Keratinocyte (primary cell): ENCODE measurements at regions not wholly inside any gene's neighbourhood (a gene's known extent, or its start where the extent isn't known, plus 50 kb on each side); places are given as distances from the start of the nearest gene placed in this dataset.

Source experiments
- EZH2 ChIP-seq: IDR thresholded peaks from one replicate; pipeline ENCODE4 v1.6.1; 2012; ENCODE audit warnings: inconsistent platforms, mild to moderate bottlenecking, low read length, moderate library complexity
- TF ChIP-seq, protein P1 (sequence below), 3 experiments: IDR thresholded peaks in 1 of 3; conservative IDR thresholded peaks in 1 of 3; optimal IDR thresholded peaks in 1 of 3; 2 replicates in 2 of 3; 3 replicates in 1 of 3; pipeline versions ENCODE3 to v1.5.1; 2011; ENCODE audit warnings: low read length in 3 of 3, mild to moderate bottlenecking in 3 of 3, moderate library complexity in 2 of 3, control low read depth in 1 of 3, inconsistent platforms in 1 of 3; ENCODE audit not compliant: insufficient read depth in 2 of 3; ENCODE audit errors: extremely low read depth in 1 of 3

DNA sequence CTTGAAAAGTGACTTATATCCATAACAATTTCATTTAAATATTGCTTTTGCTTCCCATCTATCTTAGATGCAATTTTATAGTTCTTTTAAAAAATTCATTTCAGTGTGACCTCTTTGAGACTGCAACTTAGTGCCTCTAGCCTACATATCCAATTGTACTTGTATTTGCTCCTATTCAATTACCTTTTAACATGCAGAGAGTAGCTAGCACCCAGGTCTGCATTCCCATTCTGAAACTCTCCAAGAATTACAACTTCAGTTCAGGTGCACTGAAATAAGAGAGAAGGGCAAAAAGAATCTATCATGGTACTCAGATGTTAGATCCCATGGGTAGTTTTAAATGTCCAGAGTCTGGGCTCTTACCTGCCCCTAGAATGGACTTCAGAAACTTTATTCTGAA is 765.4 kb upstream of the SLC35B3 start:
- TF ChIP-seq, protein P1, sequence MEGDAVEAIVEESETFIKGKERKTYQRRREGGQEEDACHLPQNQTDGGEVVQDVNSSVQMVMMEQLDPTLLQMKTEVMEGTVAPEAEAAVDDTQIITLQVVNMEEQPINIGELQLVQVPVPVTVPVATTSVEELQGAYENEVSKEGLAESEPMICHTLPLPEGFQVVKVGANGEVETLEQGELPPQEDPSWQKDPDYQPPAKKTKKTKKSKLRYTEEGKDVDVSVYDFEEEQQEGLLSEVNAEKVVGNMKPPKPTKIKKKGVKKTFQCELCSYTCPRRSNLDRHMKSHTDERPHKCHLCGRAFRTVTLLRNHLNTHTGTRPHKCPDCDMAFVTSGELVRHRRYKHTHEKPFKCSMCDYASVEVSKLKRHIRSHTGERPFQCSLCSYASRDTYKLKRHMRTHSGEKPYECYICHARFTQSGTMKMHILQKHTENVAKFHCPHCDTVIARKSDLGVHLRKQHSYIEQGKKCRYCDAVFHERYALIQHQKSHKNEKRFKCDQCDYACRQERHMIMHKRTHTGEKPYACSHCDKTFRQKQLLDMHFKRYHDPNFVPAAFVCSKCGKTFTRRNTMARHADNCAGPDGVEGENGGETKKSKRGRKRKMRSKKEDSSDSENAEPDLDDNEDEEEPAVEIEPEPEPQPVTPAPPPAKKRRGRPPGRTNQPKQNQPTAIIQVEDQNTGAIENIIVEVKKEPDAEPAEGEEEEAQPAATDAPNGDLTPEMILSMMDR (optimal IDR thresholded peaks at IDR 0.05 in 1 of 3, IDR thresholded peaks at IDR 0.05 in 1 of 3, conservative IDR thresholded peaks at IDR 0.05 in 1 of 3; ENCODE audit: extremely low read depth in 1 of 3, insufficient read depth in 2 of 3, low read length in 3 of 3), result no peak
- no peak for TF ChIP-seq EZH2
